ENCODE measurements at regions not wholly inside any gene's neighbourhood (a gene's known extent, or its start where the extent isn't known, plus 50 kb on each side); places are given as distances from the start of the nearest gene placed in this dataset.

DNA sequence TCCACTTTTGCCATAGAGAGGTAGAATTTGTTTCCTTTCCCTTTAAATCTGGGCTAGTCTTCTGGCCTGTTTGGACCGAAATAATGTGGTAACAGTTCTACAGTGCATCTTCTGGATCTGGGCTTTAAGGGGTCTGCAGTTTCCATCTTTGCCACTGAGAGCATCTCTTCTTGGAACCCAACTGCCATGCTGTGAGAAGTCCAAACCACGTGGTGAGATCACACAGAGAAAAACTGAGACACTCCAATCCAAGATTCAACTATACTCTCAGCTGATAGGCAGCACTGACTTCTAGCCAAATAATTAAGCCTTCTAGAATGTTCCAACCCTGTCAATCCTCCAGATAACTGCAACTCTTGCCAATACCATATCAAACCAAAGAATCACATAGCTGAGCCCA is 261.1 kb downstream of the INSIG2 start:
- Mint-ChIP-seq H3K4me1 (no peaks in the 10 kb centered on the region), H3K27me3 (ENCODE audit: low read depth) (peaks cover 9% of the 10 kb centered on the region), H3K27ac (no peak overlapping the region), H3K9me3 (peaks cover 11% of the 10 kb centered on the region), H3K36me3 (no peaks in the 10 kb centered on the region), H3K4me3 (no peak overlapping the region)
- TF ChIP-seq CTCF (IDR thresholded peaks at IDR 0.05; ENCODE audit: unreplicated experiment): no peak
- DNase-seq (ENCODE audit: low spot score in 2 of 2, unreplicated experiment in 2 of 2): no peak

GRCh38 chr2:118348380-118349034 is 260.2 kb downstream of the INSIG2 start:
- H3K36me3 Mint-ChIP-seq: no peaks in the 10 kb centered on the region
- H3K4me3 Mint-ChIP-seq: no peak overlapping the region
- peaks cover 11% of the 10 kb centered on the region for H3K9me3 Mint-ChIP-seq
- no peak for DNase-seq (ENCODE audit: low spot score in 2 of 2, unreplicated experiment in 2 of 2)
- H3K27ac Mint-ChIP-seq: no peak overlapping the region
- no peak for TF ChIP-seq CTCF (IDR thresholded peaks at IDR 0.05; ENCODE audit: unreplicated experiment)
- no peaks in the 10 kb centered on the region for H3K4me1 Mint-ChIP-seq
- peaks cover 9% of the 10 kb centered on the region for H3K27me3 Mint-ChIP-seq (ENCODE audit: low read depth)

GRCh38 chr2:118345465-118345864 is 257.2 kb downstream of the INSIG2 start:
- Mint-ChIP-seq H3K4me3 (no peak overlapping the region), H3K9me3 (peaks cover 11% of the 10 kb centered on the region), H3K4me1 (no peaks in the 10 kb centered on the region), H3K27me3 (ENCODE audit: low read depth) (peaks cover 5% of the 10 kb centered on the region), H3K27ac (no peak overlapping the region), H3K36me3 (no peaks in the 10 kb centered on the region)
- DNase-seq (ENCODE audit: low spot score in 2 of 2, unreplicated experiment in 2 of 2): no peak
- no peak for TF ChIP-seq CTCF (IDR thresholded peaks at IDR 0.05; ENCODE audit: unreplicated experiment)

- Mint-ChIP-seq H3K4me3 (no peak overlapping the region), H3K27ac (no peak overlapping the region), H3K36me3 (peaks cover 2% of the 10 kb centered on the region), H3K27me3 (ENCODE audit: low read depth) (no peaks in the 10 kb centered on the region), H3K9me3 (peaks cover 36% of the 10 kb centered on the region), H3K4me1 (no peaks in the 10 kb centered on the region)
- TF ChIP-seq CTCF (IDR thresholded peaks at IDR 0.05; ENCODE audit: unreplicated experiment): no peak
- no peak for DNase-seq (ENCODE audit: low spot score in 2 of 2, unreplicated experiment in 2 of 2)
These were observed 251.8 kb downstream of the INSIG2 start for GRCh38 chr2:118340103-118340502.

GRCh38 chr2:118339386-118339785 is 251.1 kb downstream of the INSIG2 start:
- Mint-ChIP-seq H3K9me3 (peaks cover 36% of the 10 kb centered on the region), H3K4me3 (no peak overlapping the region), H3K27ac (no peak overlapping the region), H3K27me3 (ENCODE audit: low read depth) (no peaks in the 10 kb centered on the region), H3K4me1 (no peaks in the 10 kb centered on the region), H3K36me3 (peaks cover 2% of the 10 kb centered on the region)
- no peak for DNase-seq (ENCODE audit: low spot score in 2 of 2, unreplicated experiment in 2 of 2)
- no peak for TF ChIP-seq CTCF (IDR thresholded peaks at IDR 0.05; ENCODE audit: unreplicated experiment)

DNA sequence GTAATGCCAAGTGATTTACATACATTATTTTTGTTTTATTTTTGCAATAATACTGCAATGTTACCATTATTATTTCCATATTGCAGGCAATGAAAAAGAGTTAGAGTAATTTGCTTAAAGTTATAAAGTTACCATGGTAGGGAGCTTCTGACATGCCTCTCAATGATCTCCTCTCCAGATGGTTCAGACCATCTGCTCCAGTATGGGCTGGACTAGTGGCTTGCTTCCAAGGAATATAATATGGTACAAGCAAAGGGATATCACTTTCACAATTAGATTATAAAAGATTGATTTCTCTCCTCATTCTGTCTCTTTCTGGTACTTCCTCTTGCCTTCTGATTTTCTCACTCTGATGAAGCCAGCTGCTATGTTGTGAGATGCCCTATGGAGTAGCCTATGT is 245.4 kb downstream of the INSIG2 start:
- Mint-ChIP-seq H3K4me3 (no peak overlapping the region), H3K27me3 (ENCODE audit: low read depth) (peaks cover 12% of the 10 kb centered on the region), H3K27ac (no peak overlapping the region), H3K4me1 (no peaks in the 10 kb centered on the region), H3K9me3 (peaks cover 21% of the 10 kb centered on the region), H3K36me3 (no peaks in the 10 kb centered on the region)
- no peak for TF ChIP-seq CTCF (IDR thresholded peaks at IDR 0.05; ENCODE audit: unreplicated experiment)
- no peak for DNase-seq (ENCODE audit: low spot score in 2 of 2, unreplicated experiment in 2 of 2)

Data from mesothelial cell of epicardium (in vitro differentiated cells).